ENCODE measurements at regions not wholly inside any gene's neighbourhood (a gene's known extent, or its start where the extent isn't known, plus 50 kb on each side); places are given as distances from the start of the nearest gene placed in this dataset.

DNA sequence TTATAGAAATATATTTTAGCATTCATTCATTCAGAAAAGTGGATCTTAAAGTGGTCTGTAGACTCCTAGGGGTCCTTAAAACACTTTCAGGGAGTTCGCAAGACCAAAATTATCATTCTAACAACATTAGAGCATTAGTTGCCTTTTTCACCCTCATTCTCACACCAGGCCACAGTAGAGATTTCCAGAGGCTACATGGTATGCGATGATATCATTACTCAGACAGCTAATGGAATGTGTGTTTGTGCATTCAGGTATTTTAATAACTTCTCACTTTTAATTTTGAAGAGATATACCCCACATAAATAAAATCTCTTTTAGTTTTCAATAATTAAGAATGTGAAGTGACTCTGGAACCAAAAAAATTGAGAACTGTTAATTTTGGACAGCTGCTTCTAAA is 206.9 kb downstream of the NSUN3 start:
- DNase-seq: no peak

DNA sequence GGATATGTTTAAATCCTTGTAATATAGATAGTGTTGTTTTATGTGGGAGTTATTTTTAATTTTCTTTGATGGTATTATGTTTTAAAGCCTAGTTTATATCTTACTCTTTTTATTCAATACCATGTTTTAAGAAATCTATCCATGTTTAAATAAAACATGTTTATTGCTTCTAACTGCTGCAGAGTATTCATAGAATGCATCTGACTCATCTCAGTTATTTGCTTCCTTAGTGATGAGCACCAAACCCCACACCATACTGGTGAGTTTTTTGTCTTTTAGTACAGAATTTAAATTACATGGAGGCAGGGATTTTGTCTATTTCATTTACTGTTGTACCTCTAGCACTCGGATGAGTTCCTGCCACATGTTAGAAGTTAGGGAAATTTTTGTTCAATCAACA is 209.2 kb downstream of the NSUN3 start:
- DNase-seq: no peak

DNA sequence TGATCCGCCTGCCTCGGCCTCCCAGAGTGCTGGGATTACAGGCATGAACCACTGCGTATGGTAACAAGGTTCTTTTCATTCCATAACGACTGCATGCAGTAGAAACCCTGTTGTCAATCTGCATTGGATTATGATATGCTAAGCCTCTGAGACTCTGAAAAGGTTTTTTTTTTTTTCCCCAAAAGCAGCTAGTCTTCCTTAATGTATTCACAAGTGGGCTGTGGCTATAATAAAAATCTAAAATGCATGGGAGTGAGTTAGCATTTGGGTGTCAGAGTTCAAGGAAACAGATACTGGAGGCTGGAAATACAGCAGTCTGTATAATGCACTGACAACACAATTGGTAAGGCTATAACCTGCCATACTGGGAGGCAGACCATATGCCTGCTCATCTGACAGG is 218.1 kb downstream of the NSUN3 start:
- DNase-seq: no peak

DNA sequence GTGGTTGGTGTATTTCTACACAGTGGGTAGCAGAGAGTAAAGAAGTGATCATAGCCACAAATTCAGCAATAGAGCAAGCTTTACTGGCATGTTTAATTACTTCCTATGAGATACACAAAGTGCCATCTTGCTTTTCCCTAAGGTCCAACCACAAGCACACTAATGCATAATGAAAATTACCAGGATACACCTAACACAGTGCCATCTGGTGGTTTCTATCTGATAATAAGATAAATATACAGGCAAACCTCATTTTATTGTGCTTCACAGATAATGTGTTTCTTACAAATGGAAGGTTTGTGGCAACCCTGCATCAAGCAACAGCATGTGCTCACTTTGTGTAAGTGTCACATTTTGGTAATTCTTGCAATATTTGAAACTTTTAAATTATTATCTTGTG is 223.0 kb downstream of the NSUN3 start:
- no peak for DNase-seq

DNA sequence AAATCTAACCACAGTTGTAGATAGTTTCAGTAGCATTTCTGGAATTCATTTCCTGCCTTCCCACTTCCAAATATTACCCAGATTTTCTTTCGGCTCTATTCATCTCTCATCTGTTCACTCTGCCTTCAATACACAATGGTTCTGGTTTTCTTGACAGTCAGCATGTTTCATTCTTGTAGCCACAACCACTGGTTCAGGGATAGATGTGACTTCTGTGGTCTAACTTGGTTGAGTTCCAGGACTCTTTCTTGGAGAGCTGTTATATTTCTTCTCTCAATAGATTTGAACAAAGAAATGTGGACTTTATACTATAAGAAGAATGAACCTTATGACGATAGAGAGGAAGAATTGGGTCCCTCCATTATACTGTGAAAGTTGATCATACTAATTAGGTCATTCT is 228.8 kb downstream of the NSUN3 start:
- no peak for DNase-seq

DNA sequence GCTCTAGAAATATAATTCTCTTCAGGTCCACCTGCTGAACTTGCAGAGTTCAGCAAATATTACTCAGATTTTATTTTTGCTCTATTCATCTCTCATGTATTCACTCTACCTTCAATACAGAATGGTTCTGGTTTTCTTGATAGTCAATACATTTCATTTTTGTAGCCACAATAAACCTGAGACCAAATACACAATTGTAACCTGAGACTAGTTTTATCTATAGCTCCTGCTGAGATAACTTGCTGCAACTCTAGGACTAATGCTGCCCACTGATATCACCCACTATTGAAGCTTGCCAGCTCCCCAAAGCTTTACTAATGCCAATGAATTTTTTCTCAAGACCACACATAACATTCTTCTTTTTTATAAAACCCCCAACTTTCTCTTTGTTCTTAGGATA is 229.3 kb downstream of the NSUN3 start:
- DNase-seq: no peak

DNA sequence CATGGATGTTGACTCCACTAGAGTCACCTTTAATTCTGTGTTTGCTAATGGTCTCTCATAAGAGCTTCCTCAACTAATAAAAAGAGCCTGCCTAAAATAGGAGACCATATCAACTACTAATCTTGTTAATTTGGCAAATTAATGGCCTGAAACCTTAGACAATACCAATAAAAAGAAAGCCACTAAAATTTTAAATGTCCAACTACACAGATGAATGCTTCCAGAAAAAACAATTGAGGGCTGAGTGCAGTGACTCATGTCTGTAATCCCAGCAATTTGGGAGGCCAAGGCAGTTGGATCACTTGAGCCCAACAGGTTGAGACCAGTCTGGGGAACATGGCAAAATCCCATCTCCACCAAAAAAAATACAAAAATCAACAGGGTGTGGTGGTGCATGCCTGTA is 230.9 kb downstream of the NSUN3 start:
- no peak for DNase-seq

DNA sequence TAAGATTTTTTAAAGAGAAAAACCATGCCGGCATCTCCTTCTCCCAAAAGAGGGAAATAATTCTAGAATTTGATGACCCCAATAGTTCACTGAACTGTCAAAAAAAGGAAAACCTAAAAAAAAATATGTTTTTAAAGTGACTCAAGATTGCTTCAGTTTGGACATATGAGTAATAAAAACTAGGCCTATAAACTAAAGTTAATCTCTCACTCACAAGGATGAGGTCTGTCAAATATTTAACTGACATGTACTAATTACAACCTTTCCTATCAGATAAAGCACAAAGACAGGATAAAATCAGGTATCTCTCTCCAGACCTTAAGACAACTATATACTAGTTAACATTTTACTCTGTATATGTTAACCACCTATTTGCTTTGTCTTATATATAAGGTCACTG is 231.9 kb downstream of the NSUN3 start:
- DNase-seq: no peak

DNA sequence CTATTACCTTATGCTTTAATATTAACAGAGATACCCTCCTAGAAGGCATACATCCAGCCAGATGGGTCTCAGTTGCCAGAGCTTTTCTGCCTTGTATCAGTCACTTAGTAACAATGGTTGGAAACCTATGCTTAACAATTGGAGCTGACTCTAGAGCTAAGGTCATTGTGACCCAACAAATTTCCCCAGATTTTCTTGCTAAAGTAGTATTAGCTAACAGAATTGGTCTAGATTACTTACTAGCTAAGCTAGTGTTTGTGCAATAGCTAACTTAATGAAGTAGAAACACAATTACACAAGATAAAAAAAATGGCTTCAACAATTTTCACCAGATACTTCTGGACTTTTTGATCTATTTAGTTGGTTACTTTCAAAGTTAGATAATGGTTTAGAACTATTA is 236.9 kb downstream of the NSUN3 start:
- DNase-seq: no peak

DNA sequence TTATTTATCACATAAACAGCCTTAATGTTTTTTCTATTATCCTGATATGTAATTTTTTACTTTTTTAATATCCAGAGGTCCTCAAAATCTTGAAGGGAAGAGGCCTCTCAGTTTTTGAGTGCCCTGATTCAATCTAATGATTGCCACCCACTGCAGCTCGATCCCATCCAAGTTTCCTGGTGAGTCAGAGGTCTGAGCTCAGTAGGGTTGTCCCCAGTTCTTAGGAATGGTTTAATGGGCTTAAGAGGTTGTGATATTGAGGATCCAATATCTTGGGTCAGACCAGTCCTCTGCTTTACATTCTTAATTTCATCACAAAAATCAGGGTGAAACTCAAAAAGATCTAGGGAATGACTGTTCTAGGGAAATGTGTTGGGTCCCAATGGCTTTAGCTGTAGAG is 238.5 kb downstream of the NSUN3 start:
- no peak for DNase-seq

DNA sequence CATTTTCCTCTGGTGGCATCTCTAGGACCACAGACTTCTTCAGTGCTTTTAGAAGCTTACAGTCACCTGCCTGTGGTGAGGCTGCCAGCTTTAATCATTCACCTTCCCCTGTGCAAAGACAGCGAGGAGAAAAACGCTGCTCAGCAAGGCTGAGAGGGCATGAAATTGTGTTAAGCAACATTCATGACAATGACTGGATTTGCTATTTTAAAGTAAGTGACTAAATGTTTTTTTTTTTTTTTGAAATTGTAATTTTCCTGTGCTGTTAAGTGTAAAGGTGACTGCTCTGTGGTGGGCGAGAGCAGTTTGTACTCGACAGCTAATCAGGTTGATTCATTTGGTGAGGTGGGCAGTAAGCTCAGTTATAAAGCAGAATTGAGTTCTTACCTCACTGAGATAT is 240.4 kb downstream of the NSUN3 start:
- no peak for DNase-seq

DNA sequence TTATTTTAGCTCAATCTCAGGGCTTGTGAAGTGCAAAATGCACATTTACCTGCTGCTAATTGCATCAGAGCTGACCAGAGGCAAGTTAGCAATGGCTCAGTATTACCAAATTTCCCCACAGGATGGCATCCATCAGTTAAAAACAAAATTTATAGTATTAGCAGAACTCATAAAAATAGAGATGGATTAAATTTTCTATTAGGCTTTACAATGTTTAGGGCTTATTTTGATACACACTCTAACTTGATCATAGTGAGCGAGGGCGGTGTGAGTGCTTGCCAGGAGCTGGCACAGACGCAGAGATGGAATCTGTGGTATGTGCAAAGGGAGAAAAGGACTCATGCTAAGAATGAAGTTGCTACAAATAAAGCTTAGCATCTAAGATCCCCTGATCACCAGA is 241.0 kb downstream of the NSUN3 start:
- no peak for DNase-seq

DNA sequence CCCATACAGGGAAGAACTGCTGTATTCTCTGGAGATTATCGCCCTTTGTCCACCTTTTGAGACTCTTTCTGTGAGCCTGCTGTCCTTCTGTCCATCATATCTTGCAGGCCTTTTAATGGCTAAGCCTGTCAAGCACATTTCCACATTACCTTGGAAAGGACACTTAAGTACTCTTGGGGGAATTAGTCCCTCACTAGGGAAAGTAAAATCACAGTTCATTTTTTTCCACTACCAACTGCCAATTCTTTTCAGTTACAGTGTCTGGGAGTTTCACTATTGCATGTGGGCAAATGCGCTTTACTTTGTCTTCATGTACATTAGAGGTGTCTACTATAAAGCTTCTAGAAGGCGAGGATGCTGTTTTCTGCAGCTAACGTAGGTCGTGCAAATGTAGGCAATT is 242.1 kb downstream of the NSUN3 start:
- DNase-seq: no peak

DNA sequence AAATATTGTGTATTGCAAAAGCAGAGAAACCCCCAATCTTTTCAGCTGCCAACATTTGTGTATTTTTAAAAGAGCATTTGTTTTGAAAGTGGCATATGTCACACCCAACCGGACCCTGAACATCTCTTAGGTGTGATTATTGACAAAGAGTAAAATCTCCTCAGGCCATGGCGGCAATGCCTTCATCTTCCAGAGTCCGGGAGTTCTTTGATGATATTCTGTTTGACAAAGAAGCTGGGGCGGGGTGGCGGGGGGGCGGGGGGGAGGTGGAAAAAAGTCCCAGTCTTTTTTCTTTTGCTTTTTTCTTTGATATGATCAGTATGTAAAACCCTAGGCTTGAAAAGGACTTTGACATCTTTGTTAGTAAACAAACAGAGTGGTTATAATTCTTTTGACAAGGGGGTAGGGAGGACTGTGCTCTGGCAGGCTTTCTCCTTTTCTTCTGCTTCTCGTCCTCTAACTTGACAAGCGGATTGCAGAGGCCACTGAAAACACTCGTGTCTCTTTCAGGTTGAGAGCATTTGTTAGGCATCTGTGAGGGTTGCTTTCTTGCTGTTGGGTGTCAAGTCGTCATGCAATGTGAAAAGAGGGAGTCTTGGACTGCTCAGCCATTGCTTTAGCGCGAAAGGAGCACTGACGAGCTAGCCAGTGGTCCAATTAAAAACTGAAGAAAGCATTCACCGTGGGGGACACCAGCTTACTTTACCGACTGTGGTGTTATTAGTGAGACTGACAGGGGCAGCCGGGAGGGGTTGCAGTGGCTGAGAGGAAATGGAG is 243.2 kb downstream of the NSUN3 start:
- no peak for DNase-seq

DNA sequence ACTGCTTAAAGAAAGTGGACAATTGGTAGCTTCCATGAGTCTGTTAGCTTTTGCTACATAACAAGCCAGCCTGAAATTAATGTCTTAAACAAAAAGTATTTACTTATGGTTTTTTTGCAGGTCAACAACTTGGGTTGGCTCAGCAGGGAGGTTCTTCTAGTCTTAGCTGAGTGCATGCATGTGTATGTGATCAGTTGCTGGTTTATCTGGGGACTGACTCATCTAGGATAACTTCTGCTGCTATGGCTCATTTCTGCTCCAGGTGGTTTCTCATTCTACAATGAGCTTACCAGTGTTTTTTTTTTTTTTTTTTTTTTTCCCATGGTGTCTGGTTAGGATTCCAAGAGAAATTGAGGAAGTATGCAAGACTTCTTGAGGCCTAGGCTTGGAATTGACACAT is 244.7 kb downstream of the NSUN3 start:
- no peak for DNase-seq

DNA sequence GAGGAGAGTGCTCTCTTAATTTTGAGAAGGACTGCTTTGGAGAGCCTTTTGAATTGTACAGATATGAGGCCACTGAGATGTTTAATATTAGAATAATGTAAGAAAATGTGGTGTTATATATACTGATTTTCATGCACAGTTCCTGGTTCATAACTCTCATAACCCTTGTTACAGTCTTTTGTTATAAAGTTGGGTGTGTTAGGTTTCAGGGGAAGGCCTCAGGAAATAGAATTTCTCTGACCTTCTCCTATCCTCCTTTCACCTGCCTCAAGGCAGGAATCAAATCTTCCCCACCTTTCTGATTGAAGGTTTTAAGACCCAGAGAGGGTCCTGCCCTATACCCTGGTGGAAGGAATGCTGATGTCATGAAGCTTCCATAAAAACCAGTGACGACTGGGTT is 245.9 kb downstream of the NSUN3 start:
- DNase-seq: no peak

DNA sequence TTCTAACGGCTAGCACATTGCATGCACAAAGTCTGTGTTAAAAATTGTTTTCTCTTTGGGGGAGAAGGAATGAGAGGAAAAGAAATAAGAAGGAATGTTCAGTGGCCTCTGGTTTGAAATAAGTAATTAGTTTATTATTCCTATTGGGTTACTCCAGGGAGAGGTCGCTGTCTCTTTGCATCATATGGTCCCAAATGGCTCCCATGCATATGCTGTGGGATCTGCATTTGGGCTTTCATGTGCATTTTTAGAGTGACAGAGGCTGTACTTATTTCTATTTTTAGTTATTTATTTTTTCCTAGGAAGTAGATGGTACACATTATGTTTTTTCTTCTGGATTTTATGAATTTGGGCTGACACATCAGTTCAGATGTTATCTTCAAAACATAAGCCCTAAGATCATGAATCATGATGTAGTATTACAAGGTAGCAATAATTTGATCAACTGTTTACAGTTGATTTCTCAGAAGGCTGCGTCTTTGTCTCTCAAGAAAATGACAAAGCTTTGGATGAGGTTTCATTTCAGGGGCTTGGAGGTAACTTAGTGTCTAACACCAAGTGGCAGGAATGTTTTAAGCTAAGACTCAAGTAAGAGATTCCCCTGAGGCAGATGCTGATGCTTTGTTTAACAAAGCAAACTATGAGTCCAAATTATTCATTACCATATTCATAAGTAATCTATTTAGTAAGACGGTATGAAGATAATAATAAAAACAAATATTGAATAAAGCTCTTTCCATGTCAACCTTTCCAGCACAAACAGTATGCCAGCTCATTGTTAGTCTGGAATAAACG is 247.7 kb downstream of the NSUN3 start:
- DNase-seq: no peak

DNA sequence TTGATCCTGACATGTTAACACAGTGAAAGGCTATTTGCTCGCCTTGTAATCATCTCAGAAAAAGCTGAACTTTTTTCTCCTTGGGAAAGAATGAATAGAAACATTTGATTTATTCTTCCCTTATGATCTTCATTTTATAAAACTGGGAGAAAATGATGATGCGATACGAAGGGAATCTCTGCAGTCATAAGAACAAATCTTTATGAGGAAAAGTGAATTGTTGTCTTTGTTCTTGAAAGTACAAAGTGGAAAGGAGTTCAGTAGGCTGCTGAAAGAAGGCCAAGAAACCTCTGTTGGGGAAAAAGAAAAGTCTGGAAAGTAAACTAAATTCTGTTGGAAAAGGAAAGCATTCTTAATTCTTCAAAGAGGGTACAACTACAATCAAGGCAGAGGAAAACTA is 248.8 kb downstream of the NSUN3 start:
- DNase-seq: no peak

DNA sequence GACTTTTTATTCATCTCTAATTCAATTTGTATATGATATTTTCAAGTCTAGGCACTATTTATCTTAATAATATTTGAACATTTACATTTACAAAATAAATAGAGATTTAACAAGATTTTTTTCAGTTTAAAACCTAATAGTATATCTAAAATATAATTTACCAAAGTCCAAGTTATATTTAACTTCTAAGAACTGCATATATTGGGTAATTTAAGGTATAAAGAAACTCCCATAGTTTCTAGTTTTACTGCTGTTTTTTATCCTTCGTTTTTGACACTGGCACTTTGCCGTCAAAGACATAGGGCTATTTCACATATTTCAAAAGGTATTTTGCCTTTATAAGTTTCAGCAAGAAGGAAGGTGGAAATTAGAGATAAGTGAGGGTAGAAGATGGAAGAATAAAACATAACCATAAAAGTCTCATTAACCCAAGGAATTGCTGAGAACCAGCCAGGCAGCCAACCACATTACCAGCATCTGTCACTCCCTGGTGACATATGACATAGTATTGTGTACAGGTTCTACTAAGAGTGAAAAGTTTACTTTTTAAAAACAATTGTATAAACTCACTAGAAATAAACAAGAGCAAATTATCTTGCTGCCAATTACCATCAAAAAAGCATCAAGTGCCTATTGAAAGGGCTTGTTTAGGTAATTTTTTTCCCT is 251.5 kb downstream of the NSUN3 start:
- DNase-seq: no peak

DNA sequence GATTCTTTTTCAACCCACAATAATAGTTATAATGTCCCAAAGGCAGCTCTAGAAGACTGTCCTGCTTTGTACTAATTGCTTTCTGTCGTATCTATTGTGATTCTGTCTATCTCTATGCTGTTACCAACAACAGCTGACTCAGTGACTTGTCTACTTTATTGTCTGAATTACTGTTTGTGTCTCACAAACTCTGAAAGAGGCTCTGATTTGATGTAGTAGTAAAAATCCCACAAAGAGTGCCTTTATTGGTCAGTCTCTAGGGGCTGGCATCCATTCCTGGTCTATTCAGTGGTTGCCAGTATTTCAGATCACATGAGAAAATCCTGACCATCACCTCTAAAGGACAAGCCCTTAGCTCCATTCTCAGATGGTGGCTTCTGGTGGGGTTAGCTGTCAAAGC is 254.2 kb downstream of the NSUN3 start:
- no peak for DNase-seq

DNA sequence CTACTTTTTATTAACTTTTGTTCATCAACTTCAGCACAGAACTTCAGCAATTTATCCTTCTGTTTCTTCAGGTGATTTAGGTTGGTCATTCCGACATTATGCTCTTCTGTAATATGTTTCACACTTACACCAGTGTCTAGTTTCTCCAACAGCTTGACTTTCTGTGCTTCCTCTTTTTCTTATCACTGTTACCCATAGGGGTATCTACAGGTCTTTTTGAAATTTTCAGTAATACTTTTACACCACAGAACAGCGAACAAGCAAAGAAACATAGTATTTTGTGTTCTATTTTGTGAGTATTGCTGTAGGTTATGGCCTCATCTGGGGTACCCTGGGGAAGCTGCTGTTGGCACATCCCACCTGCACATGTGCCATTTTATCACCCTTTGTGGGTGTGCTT is 260.7 kb downstream of the NSUN3 start:
- no peak for DNase-seq

DNA sequence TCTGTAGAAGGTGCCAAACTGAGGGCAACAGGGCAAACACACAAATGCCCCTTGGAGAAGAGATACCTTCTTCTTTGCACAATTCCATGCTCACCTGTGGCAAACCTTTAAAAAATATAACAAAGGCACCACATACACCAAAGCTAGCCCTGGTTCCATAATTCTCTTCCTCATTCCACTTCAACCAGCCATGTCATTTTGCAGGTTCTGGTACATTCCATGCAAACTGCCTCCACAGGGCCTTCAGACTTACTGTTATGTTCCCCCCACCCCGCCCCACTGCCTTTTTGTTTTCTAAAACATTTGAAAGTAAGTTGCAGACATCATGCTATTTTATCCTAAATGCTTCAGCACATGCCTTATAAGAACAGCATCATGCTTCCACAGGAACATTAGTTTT is 269.0 kb downstream of the NSUN3 start:
- no peak for DNase-seq

DNA sequence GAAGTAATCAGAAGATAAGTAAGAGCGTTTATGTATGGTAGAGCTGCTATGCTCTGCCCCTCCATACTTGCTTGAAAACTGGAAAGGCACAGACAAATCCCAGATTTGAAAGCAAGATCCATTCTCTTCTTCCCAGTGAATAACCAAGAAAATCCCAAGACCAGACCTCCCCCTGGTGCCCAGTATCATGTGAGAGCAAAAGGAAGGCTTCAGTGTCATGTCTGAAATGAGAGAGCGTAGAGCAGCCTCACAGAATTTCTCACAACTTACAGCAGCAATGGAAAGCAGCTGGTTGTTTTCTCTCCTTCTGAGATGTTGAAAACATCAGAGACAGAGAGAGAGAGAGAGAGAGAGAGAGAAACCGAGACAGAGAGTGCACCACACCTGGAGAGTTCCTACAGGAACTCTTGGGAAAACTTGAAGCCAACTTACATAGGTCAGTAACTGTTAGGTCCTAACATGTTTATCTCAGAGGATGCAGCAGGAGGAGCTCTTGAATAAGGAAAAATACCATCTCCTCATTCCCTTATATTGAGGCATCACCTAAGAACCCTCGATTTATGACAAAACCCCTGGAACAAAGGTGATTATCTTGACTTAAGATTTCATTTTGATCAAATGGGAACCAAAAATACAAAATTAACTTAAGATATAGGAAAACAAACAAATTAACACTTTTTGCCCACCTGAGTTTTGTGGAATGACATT is 273.3 kb downstream of the NSUN3 start:
- DNase-seq: no peak

DNA sequence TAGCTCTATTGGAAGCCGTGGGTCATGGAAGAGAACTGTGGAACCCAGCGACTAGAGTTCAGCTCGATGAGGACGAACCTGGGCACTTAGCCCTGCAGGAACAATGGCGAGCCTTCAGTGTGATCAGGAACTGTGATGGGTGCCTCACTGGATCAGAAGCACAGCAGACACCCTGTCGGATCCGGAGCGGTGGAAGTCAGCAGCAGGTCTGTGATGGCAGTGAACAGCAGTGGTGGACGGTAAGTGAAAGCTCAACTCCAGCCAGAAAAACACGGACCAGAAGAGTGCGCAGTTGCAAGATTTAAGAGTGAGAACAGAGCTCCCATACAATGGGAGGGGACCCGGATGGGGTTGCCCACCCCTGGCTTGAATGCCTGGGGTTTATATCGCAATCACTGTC is 282.2 kb downstream of the NSUN3 start:
- no peak for DNase-seq
